Astrocyte of the cerebellum (primary cell): ENCODE measurements at regions not wholly inside any gene's neighbourhood (a gene's known extent, or its start where the extent isn't known, plus 50 kb on each side); places are given as distances from the start of the nearest gene placed in this dataset.

Experiments used
- DNase-seq: peaks from one replicate; pipeline ENCODE4 v3.0.0-alpha.2; 2011; ENCODE audit warnings: low read depth
- H3K4me3 ChIP-seq: 2 replicates; pipeline ENCODE4 v1.5.1; 2011; ENCODE audit warnings: mild to moderate bottlenecking, low read depth, low read length, moderate library complexity
- CTCF ChIP-seq: IDR thresholded peaks from 2 replicates; pipeline ENCODE4 v1.5.1; 2012; ENCODE audit warnings: low read length, low read depth, moderate library complexity, mild to moderate bottlenecking; ENCODE audit errors: missing control alignments
- in situ Hi-C: cut with HindIII; loops from 2 replicates; pipeline ENCODE4 v1.10.0; 2017; ENCODE audit warnings: low sequenced_read_pairs

GRCh38 chr18:10195529-10195928 is 258.9 kb upstream of the APCDD1 start:
- no peak overlapping the region for H3K4me3 ChIP-seq
- in situ Hi-C loops = no loop called here
- DNase-seq = no peak
- no peak for TF ChIP-seq CTCF

DNA sequence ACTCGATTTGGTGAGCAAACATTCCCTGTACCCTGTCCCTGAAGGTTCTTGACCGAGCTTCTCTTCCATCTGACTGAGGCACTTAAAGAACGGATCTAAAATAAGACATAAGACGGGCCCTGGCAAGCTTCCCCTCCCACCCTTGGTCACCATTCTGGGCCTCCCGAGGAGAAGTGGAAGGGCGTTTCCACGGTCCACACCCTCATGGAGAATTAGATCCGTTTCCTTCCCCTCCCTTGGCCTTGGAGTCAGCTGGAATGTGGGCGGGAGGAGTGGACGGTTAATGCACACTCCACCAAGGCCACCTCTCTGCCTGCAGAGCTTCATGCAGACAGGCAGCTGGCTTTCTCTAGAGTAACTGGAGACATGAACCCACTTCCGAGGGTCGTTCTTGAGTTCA is 257.3 kb upstream of the APCDD1 start:
- in situ Hi-C loops = no loop called here
- H3K4me3 ChIP-seq = no peak overlapping the region
- no peak for TF ChIP-seq CTCF
- no peak for DNase-seq

DNA sequence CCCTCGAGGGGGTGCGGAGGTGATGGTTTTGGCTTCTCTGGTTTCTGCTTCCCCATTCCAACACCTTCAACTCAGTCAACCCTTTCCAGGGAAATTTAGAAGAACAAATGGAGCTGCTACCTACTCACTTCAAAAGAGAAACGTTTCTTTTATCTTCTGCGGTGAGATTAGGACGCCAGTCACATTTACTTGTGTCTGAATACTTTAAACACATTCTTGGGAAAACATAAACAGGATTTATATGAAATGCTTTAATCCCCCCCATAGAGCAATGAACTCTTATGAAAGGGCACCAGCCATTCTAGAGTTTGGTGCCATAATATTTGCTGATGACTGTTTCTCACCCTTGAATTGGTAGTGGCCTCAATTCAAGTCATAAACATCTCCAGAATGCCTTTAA is 253.2 kb upstream of the APCDD1 start:
- no peak for TF ChIP-seq CTCF
- no peak for DNase-seq
- in situ Hi-C loops = no loop called here
- H3K4me3 ChIP-seq = no peak overlapping the region

GRCh38 chr18:10201659-10202058 is 252.8 kb upstream of the APCDD1 start:
- TF ChIP-seq CTCF = no peak
- DNase-seq = no peak
- no peak overlapping the region for H3K4me3 ChIP-seq
- in situ Hi-C loops = no loop called here

DNA sequence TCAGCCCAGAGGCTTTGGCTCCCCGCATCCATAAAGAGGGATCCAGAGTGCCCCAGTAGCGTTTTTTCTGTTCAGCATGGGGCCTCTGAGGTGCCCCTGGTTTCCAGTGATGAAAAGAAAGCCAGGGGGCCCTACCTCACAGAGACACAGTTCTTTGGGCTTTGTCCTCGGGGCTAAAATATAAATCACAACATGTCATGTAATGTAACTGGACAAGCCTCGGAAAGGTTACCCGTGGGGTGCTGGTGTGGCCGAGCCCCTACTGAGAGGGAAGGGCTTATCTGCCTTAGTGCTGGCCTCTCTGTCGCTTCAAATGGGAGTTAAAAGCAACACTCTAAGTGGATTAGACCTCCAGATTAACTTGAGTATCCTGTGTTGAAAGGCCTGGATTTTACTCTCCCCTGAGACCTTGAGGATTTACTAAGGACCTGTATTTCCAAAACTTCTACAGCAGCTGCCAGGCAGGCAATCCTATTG is 251.6 kb upstream of the APCDD1 start:
- in situ Hi-C loops = no loop called here
- DNase-seq = no peak
- H3K4me3 ChIP-seq = no peak overlapping the region
- TF ChIP-seq CTCF = no peak

DNA sequence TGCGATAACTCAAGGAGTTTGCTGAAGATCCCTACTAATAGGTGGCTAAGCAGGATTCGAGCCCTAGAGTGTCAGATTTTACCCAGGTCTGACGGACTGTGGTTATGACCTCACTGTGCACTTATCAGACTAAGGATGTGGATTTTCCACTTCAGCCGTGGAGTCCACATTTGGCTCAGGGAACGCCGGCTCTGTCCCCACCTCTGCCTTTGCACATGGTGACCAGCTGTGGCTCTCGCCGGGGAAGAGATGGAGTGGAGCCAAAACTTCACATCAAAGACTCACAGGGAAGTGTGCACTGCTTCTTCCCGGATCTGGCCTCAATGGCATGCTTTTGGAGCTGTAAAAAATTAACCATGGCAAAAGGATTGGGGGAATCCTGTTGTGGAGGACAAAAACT is 249.3 kb upstream of the APCDD1 start:
- in situ Hi-C loops = loop anchor here (5.0 kb wide), 1 partner anchor 62 kb away; no protein-coding TSS in a partner anchor
- no peak for DNase-seq
- no peak for TF ChIP-seq CTCF
- no peak overlapping the region for H3K4me3 ChIP-seq
